ENCODE measurements at regions not wholly inside any gene's neighbourhood (a gene's known extent, or its start where the extent isn't known, plus 50 kb on each side); places are given as distances from the start of the nearest gene placed in this dataset.

DNA sequence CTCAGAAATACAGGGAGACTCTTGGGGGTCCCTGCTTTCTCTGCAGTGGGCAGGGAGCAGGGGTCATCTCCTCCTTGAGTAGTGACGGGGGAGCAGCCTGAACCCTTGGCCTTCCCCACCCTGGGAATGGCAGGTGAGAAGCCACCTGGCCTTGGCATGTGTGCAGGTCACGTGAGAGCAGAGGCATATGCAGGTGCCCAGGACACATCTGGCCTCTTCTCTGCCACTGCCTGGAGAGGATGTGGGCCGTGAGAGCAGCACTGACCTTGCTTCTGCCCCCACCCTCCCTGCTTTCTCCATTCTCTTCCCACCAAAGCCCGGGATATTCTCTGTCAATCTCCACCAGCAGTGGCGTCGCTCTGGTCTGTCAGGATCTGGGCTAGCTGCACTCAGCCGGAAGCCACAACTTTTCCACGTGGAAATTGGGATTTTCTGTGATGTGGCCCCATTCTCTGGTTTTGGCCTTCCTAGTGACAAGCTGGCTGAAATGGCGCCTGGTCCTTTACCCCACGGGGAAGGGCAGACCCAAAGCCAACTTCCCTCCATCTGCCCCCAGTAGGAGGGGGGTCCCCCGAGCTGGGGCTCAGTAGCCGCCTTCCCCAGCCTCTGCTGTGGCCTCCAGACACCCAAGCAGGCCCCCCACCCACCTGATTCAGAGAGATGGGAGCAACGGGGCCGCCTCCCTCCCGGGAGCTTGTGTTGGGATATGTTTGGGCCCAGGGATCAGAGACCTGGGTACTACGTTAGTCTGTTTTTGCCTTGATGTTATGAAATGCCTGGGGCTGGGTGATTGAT, 70.4 kb upstream of the FCN1 start:
- no peak for DNase-seq (ENCODE audit: low read depth, low spot score)

DNA sequence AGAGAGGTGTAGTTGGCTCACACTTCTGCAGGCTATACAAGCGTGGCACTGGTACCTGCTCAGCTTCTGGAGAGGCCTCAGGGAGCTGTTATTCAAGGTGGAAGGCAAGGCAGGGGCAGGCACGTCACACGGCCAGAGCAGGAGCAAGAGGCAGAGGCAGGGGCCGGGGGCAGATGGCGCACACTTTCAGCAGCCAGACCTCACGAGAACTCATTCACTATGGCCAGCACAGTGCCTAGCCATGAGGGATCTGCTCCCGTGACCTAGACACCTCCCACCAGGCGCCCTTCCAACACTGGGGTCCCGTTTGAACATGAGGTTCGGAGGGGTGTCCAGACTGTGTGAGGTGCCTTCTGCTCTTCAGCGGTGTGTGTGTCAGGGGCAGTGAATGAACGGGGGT, 71.0 kb upstream of the FCN1 start:
- DNase-seq (ENCODE audit: low read depth, low spot score), result no peak

DNA sequence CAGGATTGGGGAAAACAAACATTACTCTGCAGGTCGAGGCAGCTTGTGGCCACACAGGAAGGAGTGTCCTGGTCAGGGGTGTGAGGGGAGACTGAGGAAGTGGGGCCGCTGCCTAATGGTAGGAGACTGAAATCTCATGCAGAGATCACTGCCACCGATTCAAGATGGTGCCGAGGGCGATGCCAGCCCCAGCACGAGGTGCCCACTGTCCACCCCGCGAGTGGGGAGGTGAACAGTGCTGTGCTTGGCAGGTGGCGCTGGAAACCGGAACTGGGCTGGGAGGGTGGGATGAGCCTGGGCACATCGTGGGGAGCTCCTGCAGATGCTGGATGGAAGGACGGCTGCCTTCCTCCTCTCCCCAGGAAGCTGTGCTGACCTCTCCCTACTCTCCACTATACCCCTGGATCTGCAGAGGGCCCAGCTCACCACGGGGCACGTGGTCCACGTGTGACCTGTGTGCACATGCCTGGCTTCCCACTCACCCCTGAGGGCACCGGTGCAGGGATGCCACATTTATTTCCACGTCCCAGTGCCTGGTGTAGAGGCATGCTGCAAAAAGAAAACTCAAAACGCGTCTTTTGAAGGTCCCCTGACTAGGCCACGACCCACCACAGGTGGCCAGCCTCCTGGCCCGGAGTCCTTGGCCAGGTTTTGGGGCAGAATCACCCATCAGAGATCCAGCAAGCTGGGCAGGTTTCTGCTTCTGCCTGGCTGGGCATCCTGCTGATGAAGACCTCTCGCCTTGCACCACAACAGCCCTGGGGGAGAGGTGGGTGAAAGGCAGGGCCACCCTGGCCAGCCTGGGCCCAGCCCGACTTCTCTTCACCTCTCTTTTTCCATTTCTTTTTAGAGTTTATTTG, 71.7 kb upstream of the FCN1 start:
- no peak for DNase-seq (ENCODE audit: low read depth, low spot score)

DNA sequence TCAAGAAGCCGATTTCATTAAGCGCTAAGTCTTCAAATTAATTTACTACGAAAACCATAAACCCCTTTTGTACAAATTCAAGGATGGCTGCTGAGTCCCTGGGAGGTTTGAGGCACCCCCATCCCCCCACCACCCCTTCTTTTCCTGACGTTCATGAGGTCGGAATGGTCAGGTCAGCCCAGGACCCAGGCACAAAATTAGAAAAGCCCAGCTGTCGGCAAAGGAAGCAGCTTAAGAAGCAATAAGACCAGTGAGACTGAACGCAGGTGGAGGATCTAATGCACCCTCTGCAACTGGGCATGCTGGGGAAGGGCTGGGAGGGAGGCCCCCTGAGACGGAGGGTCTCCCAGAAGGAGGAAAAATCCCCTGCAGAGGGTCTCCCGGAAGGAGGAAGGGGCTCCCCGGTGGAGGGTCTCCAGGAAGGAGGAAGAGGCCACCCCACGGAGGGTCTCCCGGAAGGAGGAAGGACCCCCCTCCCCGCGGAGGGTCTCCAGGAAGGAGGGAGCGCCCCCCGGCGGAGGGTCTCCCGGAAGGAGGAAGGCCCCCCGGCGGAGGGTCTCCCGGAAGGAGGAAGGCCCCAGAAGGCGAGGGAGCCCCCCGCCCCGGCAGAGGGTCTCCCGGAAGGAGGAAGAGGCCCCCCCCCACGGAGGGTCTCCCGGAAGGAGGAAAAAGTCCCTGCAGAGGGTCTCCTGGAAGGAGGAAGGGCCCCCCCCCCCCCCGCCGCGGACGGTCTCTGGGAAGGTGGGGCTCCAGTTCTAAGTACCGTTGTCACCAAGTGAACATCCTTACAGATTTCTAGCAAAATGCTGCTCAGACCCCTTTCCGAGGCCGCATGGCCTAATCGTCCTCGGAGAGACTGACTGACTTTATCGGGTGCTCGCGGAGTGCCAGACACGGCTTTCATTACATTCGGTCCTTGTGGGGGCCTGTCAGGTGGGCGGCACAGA, 74.4 kb upstream of the FCN1 start:
- DNase-seq (ENCODE audit: low read depth, low spot score), result no peak

DNA sequence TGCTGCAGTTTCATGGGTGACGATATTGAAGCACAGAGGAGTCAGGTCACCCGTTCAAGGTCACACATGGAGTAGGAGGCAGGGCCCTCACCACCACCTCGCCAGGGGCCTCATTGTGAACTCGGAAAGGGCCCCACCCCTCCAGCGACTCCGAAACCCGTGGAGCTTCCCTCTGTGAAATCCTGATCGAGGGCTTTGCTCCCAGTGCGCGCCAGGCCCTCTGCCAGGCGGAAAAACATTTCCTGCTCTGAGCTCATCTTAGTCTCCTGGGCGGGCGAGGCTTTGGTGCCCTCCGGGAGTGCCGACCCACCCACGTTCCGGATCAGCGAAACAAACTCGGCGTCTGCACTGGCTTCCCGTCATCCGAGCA, 75.0 kb upstream of the FCN1 start:
- no peak for DNase-seq (ENCODE audit: low read depth, low spot score)

DNA sequence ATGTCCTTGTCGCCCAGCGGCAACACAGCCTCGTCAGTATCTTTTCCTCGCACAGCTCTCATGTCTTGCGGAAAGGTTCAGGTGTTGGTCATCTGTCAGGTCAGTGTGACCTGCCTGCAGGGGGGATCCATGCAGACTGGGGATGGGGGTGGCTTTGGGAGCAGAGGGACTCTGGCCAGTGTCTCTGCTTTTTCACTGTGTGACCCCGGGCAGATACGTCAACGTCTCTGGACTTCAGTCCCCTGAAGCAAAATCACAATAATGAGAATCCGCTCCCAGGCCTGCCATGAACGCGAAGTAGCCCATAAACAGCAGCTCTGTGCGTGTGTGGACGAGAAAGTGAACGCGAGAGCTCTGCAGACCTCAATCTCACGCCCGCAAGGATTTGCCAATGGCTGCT, 75.7 kb upstream of the FCN1 start:
- no peak for DNase-seq (ENCODE audit: low read depth, low spot score)

DNA sequence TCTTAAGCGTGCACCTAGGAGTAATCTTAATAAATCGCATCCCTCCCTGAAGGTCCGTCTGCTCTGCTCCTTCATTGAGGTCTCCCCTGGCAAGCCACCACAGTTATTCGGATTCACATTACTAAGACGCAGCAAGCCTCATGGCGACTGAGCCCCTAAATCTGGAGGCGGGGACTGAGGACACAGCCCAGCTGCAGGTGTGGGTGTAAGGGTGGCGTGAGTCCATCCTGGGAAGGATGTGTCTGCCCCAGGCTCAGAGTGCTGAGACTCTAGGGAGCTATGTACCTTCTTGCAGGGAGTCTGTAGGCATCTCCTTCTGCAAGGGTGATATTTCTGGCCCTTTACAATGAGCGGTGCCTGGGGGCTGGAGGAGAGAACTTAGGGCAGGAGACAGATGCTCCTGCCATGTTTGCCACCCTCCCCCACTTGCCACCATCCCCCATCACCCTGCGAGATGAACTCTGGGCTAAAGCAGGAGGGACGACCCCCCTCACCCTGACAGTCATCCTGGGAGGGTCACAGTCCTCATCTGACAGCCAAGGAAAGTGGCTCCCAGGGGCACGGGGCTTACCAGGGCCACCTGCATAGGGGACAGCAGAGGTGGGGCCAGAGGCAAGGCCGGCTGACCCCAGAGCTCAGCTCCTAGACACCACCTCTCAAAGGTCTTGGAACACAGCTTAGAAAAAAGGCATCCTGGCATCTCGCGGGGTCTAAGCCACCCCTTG, 76.4 kb upstream of the FCN1 start:
- DNase-seq (ENCODE audit: low read depth, low spot score), result no peak

DNA sequence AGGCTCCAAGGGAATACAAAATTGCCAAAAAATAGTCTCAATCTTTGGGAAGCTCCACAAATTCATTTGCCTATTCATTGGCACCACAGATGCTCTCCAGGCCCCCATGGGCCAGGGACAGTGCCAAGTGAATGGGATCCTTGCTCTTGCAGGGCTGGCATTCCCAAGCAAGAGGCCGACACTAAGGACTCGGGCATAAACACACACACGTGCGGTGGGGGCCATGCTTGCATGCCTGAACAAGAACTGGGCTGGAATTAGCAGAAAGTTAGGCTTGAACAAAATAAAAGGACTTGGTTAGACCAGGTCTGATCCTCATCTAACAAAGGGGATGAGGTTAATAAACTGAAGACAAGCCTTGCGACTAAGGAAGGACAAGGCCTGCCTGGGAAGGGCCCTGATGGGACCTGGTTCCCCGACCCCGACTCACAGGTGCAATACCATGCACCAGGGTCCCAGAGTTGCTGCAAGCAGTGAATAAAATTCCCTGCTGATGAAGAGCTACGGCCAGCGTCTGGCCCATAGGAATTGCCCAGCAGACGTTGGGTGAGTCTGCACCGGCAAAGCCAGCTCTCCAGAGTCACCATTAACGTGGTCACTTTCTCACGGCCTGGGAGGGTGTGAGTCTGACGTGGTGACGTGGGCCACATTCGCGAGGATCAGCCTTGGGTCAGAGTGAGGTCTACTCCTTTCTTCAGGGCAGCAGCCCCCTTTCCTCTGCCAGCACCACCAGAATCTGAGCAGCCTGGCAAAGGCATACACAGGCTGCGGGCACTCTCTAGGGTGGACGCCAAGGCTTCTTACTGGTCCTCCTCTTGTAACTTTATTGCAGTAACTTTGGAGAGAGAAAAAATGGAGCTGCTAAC, 77.4 kb upstream of the FCN1 start:
- DNase-seq (ENCODE audit: low read depth, low spot score), result no peak

DNA sequence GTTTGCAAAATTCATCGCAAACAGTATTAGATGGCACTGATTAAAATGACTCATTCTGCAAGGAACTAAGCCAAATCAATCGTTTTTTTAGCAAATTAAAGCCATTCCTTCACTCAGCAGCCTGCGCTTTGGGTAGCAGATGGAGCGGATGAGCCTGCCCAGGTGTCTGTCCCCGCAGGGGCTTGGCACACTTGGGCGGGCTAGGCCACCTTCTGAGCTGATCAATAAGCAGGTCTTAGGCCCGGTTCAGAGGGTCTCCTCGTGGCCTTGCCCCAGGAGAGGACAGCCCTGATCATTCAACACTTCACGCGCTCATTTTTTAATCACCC, 78.0 kb upstream of the FCN1 start:
- no peak for DNase-seq (ENCODE audit: low read depth, low spot score)

DNA sequence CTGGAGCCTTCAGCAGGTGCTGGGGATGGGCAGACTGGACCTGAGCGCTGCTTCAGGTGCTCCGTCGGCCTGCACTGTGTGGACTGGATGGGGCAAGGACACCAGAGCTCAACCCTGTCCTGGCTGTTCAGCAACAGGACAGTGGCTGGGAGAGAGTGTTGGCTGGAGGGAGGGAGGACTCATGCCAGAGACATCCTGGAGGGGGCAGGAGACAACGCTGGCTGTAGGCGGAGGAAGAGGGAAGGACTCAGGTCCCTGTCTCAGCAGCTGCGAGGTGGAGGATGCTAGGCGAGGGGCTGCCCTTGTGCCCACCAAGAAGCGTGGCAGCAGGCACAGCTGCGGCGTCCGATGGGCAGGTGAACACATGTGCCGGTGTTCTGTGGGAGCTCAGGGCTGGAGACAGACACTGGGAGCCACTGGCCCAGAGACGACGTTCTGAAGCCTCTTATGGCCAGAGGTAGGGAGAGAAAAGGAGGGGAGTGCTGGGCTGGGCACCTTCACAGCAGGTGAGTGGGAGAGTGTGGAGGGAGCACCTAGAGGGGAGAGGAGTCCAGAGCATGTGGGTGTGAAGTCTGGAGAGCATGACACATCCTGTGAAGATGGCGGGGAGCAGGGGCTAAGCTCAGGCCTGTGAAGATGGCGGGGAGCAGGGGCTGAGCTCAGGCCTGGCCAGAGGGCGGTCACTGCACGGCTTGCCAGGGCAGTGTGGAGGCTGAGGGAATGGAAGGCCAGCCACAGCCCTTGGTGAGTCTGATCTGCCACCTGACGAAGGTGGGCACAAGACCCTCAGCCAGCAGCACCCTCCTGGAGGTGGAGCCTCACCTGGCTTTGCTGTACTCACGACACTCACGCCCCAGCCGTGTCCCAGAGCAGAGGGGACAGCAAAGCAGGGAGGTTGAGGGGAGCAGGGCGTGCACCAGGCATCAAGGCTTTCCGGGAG, 79.1 kb upstream of the FCN1 start:
- no peak for DNase-seq (ENCODE audit: low read depth, low spot score)

DNA sequence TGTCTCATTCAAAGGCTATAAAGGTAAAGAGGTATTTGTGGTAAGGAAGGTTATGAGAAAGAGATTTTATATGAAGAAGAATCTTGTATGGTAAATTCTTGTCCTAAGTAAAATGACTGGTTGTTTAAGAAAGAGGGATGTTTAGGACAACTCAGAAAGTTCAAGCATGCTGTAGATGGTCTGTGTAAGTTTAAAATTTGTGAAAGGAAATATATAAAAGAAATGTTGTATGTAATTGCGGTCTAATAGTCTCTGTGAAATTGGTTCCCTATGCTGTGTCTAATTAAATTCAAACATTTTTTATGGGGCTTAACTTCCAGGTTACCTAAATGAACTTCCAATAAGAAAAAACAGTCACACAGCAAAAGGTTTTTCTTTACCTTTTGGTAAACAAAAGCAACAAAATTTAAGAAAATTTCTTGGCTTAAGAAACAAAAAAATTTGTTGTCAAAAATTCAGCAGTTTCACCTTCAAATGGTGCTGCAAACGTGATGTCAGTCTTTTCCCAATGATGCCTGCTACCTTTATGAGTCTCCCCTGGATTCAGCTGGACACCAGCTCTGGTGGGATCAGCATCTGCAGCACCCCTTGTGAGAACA, 83.0 kb upstream of the FCN1 start:
- no peak for DNase-seq (ENCODE audit: low read depth, low spot score)

DNA sequence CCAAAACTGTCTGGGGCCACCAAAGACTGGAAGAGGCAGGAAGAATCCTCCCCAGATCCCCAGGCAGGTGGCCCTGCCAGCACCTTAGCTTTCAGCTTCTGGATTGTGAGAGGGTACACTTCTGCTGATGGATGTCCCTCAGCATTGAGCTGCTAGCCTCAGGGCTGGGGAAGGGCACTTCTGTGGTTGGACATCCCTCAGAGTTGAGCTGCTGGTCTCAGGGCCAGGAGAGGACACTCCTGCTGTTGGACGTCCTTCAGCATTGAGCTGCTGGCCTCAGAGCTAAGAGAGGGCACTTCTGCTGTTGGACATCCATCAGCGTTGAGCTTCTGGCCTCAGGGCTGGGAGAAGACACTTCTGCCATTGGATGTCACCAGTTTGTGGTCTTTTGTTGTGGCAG, 83.8 kb upstream of the FCN1 start:
- DNase-seq (ENCODE audit: low read depth, low spot score), result no peak

DNA sequence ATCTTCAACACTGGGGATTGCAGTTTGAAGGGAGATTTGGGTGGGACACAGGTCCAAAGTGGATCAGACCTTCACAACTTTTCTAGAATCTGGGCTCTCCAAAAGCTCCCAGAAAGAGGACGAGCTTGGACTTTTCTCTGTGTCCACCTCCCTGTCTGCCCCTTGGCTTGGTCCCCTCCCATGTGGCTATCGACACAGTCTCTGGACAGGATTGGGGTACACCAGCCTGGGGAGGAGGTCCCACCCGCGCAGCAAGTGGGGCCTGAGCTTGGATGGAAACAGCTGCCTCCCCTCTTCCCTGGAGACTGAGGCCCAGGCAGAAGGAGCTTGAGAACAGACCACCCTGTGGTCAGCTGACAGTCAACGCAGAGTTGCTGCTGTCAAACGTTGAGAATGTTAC, 84.6 kb upstream of the FCN1 start:
- no peak for DNase-seq (ENCODE audit: low read depth, low spot score)

DNA sequence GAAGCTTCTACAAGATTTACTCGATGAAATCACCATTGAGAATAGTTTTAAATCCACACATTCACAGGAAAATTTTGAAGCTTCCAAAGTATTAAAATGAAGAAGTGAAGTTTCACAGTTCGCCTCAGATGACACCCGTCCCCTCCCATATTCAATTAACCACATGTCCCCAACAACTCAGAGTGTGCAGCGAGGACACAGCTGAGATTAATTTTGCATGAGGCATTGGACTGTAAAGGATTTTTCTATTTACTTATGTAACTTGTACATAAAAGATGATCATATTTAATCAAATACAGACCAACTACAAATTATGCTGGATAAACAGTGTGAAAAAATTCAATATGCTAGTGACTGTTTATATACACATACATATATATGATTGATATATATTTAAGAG, 84.7 kb upstream of the OLFM1 start:
- DNase-seq (ENCODE audit: low read depth, low spot score), result no peak

DNA sequence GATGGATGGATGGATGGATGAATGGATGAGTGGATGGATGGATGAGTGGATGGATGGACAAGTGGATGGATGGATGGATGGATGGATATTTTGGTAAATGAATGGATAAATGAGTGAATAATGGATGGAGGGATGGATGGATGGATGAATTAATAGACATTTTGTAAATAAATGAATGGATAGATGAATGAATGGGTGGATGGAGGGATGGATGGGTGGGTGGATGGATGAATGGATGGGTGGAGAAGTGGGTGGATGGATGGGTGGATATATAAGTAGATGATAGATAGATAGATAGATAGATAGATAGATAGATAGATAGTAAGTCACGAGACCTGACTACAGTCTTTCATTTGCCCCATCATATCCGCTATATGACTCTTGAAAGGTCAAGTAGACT, 82.7 kb upstream of the OLFM1 start:
- DNase-seq (ENCODE audit: low read depth, low spot score), result no peak

DNA sequence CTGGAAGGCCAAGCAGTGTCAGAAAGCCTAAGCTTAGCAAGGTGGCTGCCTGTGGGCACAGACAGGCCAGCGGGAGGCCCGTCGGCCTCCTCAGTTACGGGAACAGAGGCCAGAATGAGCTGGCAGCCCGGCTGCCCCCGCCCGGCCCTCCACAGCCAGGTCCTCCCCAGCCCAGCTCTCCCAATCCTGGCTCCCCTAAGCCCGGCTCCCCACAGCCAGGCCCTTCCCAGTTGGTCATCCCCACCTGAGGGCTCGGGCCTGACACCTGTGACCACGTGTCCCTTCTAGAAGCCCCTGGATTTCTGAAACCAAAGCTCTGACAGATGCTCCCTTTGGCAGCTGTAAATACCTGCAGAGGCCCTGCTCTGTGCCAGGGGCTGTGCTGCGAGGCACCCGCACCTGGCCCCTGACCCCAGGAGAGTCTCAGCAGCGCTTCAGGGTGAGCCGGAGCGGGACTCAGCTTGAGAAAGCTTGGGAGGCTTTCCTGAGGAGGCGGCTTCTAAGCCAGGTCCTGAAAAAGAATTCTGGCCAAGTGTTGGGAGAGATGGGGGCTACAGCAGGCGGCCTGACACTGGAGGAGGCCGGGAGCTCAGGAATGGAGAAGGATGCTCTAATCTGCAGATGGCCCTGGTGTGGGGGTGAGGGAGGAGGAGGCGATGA, 80.4 kb upstream of the OLFM1 start:
- DNase-seq (ENCODE audit: low read depth, low spot score), result no peak

DNA sequence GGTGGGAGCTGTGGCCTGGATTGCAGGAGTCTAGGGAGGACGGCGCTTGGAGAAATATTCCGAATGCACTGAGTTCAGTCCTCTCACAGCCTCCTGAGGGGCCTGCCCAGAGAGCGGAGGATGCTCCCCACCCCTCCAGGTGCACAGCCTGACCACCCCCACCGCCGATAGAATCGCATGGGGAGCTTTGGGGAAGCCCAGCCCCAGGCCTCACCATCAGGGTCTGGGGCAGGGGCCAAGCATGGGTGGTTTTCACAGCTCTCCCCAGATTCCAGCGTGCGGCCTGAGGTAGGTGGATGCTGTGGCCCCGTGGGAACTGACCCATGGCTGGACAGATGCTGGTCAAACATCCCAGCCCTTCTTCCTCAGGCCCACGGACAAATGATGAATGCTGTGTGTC, 79.9 kb upstream of the OLFM1 start:
- DNase-seq (ENCODE audit: low read depth, low spot score), result no peak

DNA sequence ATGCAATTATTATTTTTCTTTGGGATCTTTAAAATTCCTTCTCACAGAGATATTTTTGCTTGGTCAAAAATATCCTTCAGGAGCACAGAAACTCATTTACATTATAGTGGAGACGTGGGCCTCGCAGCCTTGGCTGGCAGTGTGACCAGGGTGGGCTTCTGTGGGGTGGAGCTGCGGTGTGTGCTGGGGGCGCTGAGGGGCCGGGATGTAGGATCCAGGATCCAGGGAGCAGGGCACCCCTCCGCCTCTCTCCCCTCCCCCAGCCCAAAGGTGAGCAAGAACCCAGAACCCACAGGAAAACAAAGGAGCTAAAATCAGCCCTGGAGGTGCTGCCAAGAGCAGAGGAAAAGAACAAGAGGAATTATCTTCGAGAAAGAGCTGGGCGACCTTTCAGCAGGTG, 79.1 kb upstream of the OLFM1 start:
- no peak for DNase-seq (ENCODE audit: low read depth, low spot score)
